GM12801 (cell line): ENCODE measurements at regions not wholly inside any gene's neighbourhood (a gene's known extent, or its start where the extent isn't known, plus 50 kb on each side); places are given as distances from the start of the nearest gene placed in this dataset.

ENCODE experiments used
- TF ChIP-seq, protein P1 (sequence below): IDR thresholded peaks from one replicate; pipeline ENCODE4 v1.5.1; 2011; ENCODE audit warnings: control low read depth; ENCODE audit not compliant: insufficient read length; ENCODE audit errors: extremely low read depth

DNA sequence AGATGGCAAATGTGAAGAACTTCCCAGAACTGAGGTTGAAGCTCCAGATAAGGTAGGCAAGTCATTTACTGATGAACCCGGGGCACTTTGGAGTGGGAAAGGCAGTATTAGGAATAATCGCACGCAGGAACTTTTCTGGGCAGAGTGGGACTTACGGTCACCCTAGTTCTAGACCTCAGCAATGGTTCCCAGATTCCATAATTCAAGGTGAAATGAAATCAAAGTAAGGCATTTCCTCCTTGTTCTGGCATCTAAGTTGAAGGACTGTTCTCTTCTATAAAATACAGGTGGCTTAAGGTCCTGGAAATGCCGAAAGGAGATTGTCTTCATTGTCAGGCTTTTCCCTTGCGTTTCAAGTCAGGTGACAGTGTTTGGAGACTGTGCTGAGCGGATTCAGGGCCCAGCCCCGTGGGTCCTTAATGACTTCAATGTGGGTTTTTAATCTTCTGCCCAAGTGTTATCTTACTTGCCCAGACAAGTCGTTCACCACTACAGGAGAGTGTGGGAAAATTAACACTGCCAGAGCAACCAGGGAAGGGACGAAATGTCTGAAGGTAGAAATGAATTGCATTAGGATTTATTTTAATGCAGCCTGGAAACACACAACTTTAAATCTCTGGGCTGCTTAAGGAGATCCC is 52.1 kb upstream of the STOX2 start:
- TF ChIP-seq, protein P1, sequence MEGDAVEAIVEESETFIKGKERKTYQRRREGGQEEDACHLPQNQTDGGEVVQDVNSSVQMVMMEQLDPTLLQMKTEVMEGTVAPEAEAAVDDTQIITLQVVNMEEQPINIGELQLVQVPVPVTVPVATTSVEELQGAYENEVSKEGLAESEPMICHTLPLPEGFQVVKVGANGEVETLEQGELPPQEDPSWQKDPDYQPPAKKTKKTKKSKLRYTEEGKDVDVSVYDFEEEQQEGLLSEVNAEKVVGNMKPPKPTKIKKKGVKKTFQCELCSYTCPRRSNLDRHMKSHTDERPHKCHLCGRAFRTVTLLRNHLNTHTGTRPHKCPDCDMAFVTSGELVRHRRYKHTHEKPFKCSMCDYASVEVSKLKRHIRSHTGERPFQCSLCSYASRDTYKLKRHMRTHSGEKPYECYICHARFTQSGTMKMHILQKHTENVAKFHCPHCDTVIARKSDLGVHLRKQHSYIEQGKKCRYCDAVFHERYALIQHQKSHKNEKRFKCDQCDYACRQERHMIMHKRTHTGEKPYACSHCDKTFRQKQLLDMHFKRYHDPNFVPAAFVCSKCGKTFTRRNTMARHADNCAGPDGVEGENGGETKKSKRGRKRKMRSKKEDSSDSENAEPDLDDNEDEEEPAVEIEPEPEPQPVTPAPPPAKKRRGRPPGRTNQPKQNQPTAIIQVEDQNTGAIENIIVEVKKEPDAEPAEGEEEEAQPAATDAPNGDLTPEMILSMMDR = no peak

DNA sequence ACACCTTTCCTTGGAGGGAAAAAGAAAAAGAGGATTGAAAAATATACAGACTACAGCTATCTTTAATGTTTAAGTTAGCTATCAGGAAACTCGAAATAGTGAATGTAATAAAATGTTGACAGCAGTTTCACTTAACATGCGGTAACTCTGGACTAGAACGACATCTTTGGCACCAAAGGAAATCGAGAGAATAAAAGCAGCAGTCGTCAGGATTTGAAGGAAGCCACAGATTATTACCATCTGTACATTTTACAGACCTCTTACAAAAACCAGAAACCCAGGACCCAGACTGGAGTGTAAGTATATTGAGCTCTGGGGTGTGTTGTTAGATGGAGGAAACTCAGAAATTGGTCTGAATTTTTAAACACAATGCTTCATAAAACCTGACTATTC is 51.6 kb upstream of the STOX2 start:
- TF ChIP-seq, protein P1 = no peak
